CD4-positive, alpha-beta T cell (primary cell): ENCODE measurements at regions not wholly inside any gene's neighbourhood (a gene's known extent, or its start where the extent isn't known, plus 50 kb on each side); places are given as distances from the start of the nearest gene placed in this dataset.

Experiments used
- ATAC-seq: fragments of 200-7000 bp; cut with Tn5 transposase; one replicate; pipeline ENCODE4 v1.10.0; 2022; ENCODE audit warnings: mild to moderate bottlenecking; ENCODE audit not compliant: poor library complexity
- CTCF ChIA-PET: fragments of 350-600 bp; sonication (Branson Sonifier 250); formaldehyde crosslinking; loops from one replicate; lab custom pipeline; 2021; ENCODE audit warnings: antibody characterized with exemption, inconsistent platforms; lab: Charles Lee
- POLR2A ChIA-PET: fragments of 350-600 bp; sonication (Branson Sonifier 250); formaldehyde crosslinking; loops from one replicate; lab custom pipeline; 2021; ENCODE audit warnings: antibody characterized with exemption, inconsistent platforms; lab: Charles Lee
- DNase-seq, 14 experiments: peaks; one replicate each; pipeline ENCODE4 v3.0.0-alpha.2; 2013 to 2020; ENCODE audit warnings: mixed read lengths in 2 of 14
- H3K27ac ChIP-seq, 2 donors: one replicate each; pipeline versions ENCODE4 v1.5.1 to v1.7.0; 2013; ENCODE audit warnings: low read length in 2 of 2, low read depth in 1 of 2, mild to moderate bottlenecking in 1 of 2
- H3K27me3 ChIP-seq, 2 experiments: 1 replicate in 1 of 2; 2 replicates in 1 of 2; pipeline versions ENCODE4 v1.6.1 to v1.7.0; 2013; ENCODE audit warnings: low read length in 2 of 2, control low read depth in 1 of 2, mild to moderate bottlenecking in 1 of 2, moderate library complexity in 1 of 2; ENCODE audit not compliant: insufficient read depth in 2 of 2, control insufficient read depth in 1 of 2
- H3K36me3 ChIP-seq: one replicate; pipeline ENCODE4 v1.6.1; 2013; ENCODE audit warnings: low read length, control low read depth; ENCODE audit not compliant: insufficient read depth
- H3K4me1 ChIP-seq: one replicate; pipeline ENCODE4 v1.6.1; 2013; ENCODE audit warnings: low read length, control low read depth; ENCODE audit not compliant: insufficient read depth
- H3K4me3 ChIP-seq: one replicate; pipeline ENCODE4 v1.5.1; 2013; ENCODE audit warnings: mild to moderate bottlenecking, low read length, moderate library complexity
- H3K9me3 ChIP-seq, 2 experiments: 1 replicate in 1 of 2; 2 replicates in 1 of 2; pipeline versions ENCODE4 v1.6.1 to v1.7.0; 2013; ENCODE audit warnings: low read length in 2 of 2, mild to moderate bottlenecking in 2 of 2, control low read depth in 1 of 2, moderate library complexity in 1 of 2; ENCODE audit not compliant: control insufficient read depth in 1 of 2, insufficient read depth in 1 of 2
- H3K27ac Mint-ChIP-seq: one replicate; pipeline ENCODE4 v1.8.0; 2020; ENCODE audit warnings: mixed read lengths
- H3K27me3 Mint-ChIP-seq: one replicate; pipeline ENCODE4 v1.8.0; 2021; ENCODE audit warnings: mixed read lengths
- H3K36me3 Mint-ChIP-seq: one replicate; pipeline ENCODE4 v1.8.0; 2021; ENCODE audit warnings: low read depth, mixed read lengths
- H3K4me1 Mint-ChIP-seq: one replicate; pipeline ENCODE4 v1.8.0; 2021; ENCODE audit warnings: low read depth, mixed read lengths
- H3K4me3 Mint-ChIP-seq: one replicate; pipeline ENCODE4 v1.8.0; 2020; ENCODE audit warnings: mild to moderate bottlenecking, mixed read lengths
- H3K9me3 Mint-ChIP-seq: one replicate; pipeline ENCODE4 v1.8.0; 2020; ENCODE audit warnings: mixed read lengths
- CTCF ChIP-seq: fragments of 200-600 bp; IDR thresholded peaks from one replicate; pipeline ENCODE4 v1.8.0; 2022; ENCODE audit warnings: antibody characterized with exemption, mild to moderate bottlenecking
- intact Hi-C, 2 experiments: fragments of 100-400 bp; cut with DNase I in 1 of 2; cut with micrococcal nuclease in 1 of 2; formaldehyde crosslinking; loops; one replicate each; pipeline versions ENCODE4 v1.15.1 to v1.9.0; 2023 to 2025; cut with DNase I, micrococcal nuclease

DNA sequence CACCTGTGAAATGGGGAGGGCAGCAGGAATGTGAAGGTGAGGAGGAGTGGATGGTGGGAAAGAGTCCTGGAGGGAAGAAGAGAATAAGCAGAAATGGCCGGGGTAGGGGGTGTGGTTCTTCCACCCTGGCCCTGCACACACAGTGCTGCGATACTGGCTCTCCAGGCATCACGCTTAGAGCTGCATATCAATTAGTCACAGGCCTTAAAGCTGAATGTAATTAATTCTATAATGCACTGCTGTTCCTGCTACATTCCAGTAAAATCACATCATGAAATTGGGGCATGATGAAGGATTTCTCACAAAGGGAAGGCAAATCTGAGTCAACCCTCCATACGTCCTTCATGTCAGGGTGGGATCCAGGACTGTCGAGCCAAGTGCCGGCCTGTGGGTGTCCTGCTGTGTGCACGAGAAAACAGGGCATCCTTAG, 566.1 kb downstream of the BCL11B start:
- H3K4me3 Mint-ChIP-seq, result no peak overlapping the region
- intact Hi-C loops, result no loop called here
- ChIA-PET CTCF (no interaction called here), POLR2A (no interaction called here)
- H3K4me3 ChIP-seq, result no peak overlapping the region
- no peaks in the 10 kb centered on the region for H3K9me3 Mint-ChIP-seq
- no peak for DNase-seq
- H3K4me1 ChIP-seq, result peaks cover 16% of the 10 kb centered on the region
- H3K27ac ChIP-seq, result no peak overlapping the region
- H3K4me1 Mint-ChIP-seq, result peaks cover 39% of the 10 kb centered on the region
- H3K27me3 Mint-ChIP-seq, result no peaks in the 10 kb centered on the region
- H3K27me3 ChIP-seq, result no peaks in the 10 kb centered on the region
- TF ChIP-seq CTCF, result no peak
- H3K36me3 ChIP-seq, result no peaks in the 10 kb centered on the region
- no peaks in the 10 kb centered on the region for H3K36me3 Mint-ChIP-seq
- no peak for ATAC-seq
- H3K27ac Mint-ChIP-seq, result no peak overlapping the region
- H3K9me3 ChIP-seq, result no peaks in the 10 kb centered on the region

- H3K4me1 ChIP-seq, result peaks cover 21% of the 10 kb centered on the region
- peaks cover 49% of the 10 kb centered on the region for H3K4me1 Mint-ChIP-seq
- TF ChIP-seq CTCF, result no peak
- no peaks in the 10 kb centered on the region for H3K36me3 Mint-ChIP-seq
- no peaks in the 10 kb centered on the region for H3K27me3 Mint-ChIP-seq
- no peaks in the 10 kb centered on the region for H3K36me3 ChIP-seq
- H3K4me3 Mint-ChIP-seq, result no peak overlapping the region
- ChIA-PET CTCF (no interaction called here), POLR2A (no interaction called here)
- no peak overlapping the region for H3K27ac ChIP-seq
- intact Hi-C loops, result no loop called here
- ATAC-seq (no peak), DNase-seq (no peak)
- H3K27ac Mint-ChIP-seq, result no peak overlapping the region
- no peaks in the 10 kb centered on the region for H3K27me3 ChIP-seq
- no peaks in the 10 kb centered on the region for H3K9me3 ChIP-seq
- no peak overlapping the region for H3K4me3 ChIP-seq
- no peaks in the 10 kb centered on the region for H3K9me3 Mint-ChIP-seq
These were observed 564.5 kb downstream of the BCL11B start for GRCh38 chr14:98707522-98707921.

- CTCF ChIA-PET, result interaction anchor here (0.7 kb wide), 1 partner anchor 346 kb away, joined by 5 read pairs; no protein-coding TSS in a partner anchor
- no peaks in the 10 kb centered on the region for H3K27me3 ChIP-seq
- no peak for DNase-seq
- H3K4me3 Mint-ChIP-seq, result no peak overlapping the region
- no peaks in the 10 kb centered on the region for H3K36me3 ChIP-seq
- H3K27ac Mint-ChIP-seq, result no peak overlapping the region
- ATAC-seq, result no peak
- TF ChIP-seq CTCF, result no peak
- H3K9me3 ChIP-seq, result no peaks in the 10 kb centered on the region
- H3K27me3 Mint-ChIP-seq, result no peaks in the 10 kb centered on the region
- H3K36me3 Mint-ChIP-seq, result no peaks in the 10 kb centered on the region
- H3K9me3 Mint-ChIP-seq, result no peaks in the 10 kb centered on the region
- POLR2A ChIA-PET, result interaction anchor here (0.7 kb wide), 1 partner anchor 12 kb away, joined by 5 read pairs; no protein-coding TSS in a partner anchor
- peaks cover 42% of the 10 kb centered on the region for H3K4me1 Mint-ChIP-seq
- no peak overlapping the region for H3K27ac ChIP-seq
- no peak overlapping the region for H3K4me3 ChIP-seq
- H3K4me1 ChIP-seq, result peaks cover 21% of the 10 kb centered on the region
- intact Hi-C loops, result no loop called here
These were observed 563.4 kb downstream of the BCL11B start for GRCh38 chr14:98708555-98708954.
